HG03108 (cell line): ENCODE measurements at regions not wholly inside any gene's neighbourhood (a gene's known extent, or its start where the extent isn't known, plus 50 kb on each side); places are given as distances from the start of the nearest gene placed in this dataset.
A peak's percentile ranks its signal among the peaks of the same experiment; 100 is the strongest.

Experiments
- ATAC-seq: cut with Tn5 transposase; IDR thresholded peaks from one replicate; pipeline ENCODE4 v1.9.1; 2021; ENCODE audit warnings: moderate library complexity; ENCODE audit not compliant: unreplicated experiment

- no peak for ATAC-seq
Observed at GRCh38 chr21:35257413-35257812, 208.3 kb upstream of the RUNX1 start.

- ATAC-seq: no peak
Observed at GRCh38 chr21:35256468-35256988, 207.4 kb upstream of the RUNX1 start.

GRCh38 chr21:35254765-35255138, 205.7 kb upstream of the RUNX1 start:
- ATAC-seq: no peak

GRCh38 chr21:35254006-35254764, 205.1 kb upstream of the RUNX1 start:
- no peak for ATAC-seq

- ATAC-seq: no peak
Observed at GRCh38 chr21:35252831-35253230, 203.7 kb upstream of the RUNX1 start.

GRCh38 chr21:35249636-35250035, 200.5 kb upstream of the RUNX1 start:
- ATAC-seq: no peak

- no peak for ATAC-seq
Observed at GRCh38 chr21:35245879-35246278, 196.8 kb upstream of the RUNX1 start.

- ATAC-seq: no peak
Observed at GRCh38 chr21:35244514-35244913, 195.4 kb upstream of the RUNX1 start.

GRCh38 chr21:35243171-35243570, 194.1 kb upstream of the RUNX1 start:
- ATAC-seq: no peak

- no peak for ATAC-seq
Observed at GRCh38 chr21:35239811-35240219, 190.7 kb upstream of the RUNX1 start.

GRCh38 chr21:35238119-35238518, 189.0 kb upstream of the RUNX1 start:
- no peak for ATAC-seq

GRCh38 chr21:35237287-35237686, 188.2 kb upstream of the RUNX1 start:
- no peak for ATAC-seq

- ATAC-seq: no peak
Observed at GRCh38 chr21:35236090-35236489, 187.0 kb upstream of the RUNX1 start.

GRCh38 chr21:35234725-35235124, 185.6 kb upstream of the RUNX1 start:
- no peak for ATAC-seq

GRCh38 chr21:35233756-35234155, 184.7 kb upstream of the RUNX1 start:
- ATAC-seq: no peak

GRCh38 chr21:35232545-35233176, 183.6 kb upstream of the RUNX1 start:
- ATAC-seq: no peak

- ATAC-seq: no peak
Observed at GRCh38 chr21:35231090-35231489, 182.0 kb upstream of the RUNX1 start.

GRCh38 chr21:35229290-35229689, 180.2 kb upstream of the RUNX1 start:
- no peak for ATAC-seq

- no peak for ATAC-seq
Observed at GRCh38 chr21:35227786-35228185, 178.7 kb upstream of the RUNX1 start.

- peak; percentile 79 for ATAC-seq
Observed at GRCh38 chr21:35226968-35227744, 178.1 kb upstream of the RUNX1 start.

GRCh38 chr21:35226328-35226727, 177.2 kb upstream of the RUNX1 start:
- no peak for ATAC-seq

- ATAC-seq: no peak
Observed at GRCh38 chr21:35225573-35225972, 176.5 kb upstream of the RUNX1 start.
